CD14-positive monocyte (primary cell): ENCODE measurements at regions not wholly inside any gene's neighbourhood (a gene's known extent, or its start where the extent isn't known, plus 50 kb on each side); places are given as distances from the start of the nearest gene placed in this dataset.
A peak's percentile ranks its signal among the peaks of the same experiment; 100 is the strongest.

ENCODE experiments used
- DNase-seq, 3 donors: peaks; one replicate each; pipeline ENCODE4 v3.0.0-alpha.2; 2011 to 2022
- H2AFZ ChIP-seq: 2 replicates; pipeline ENCODE4 v1.6.0; 2012; ENCODE audit warnings: mild to moderate bottlenecking, low read depth, low read length, inconsistent platforms; ENCODE audit not compliant: insufficient read depth, poor library complexity, severe bottlenecking
- H3K27ac ChIP-seq, 2 donors: 1 replicate in 1 of 2; 2 replicates in 1 of 2; pipeline ENCODE4 v1.5.1; 2012 to 2013; ENCODE audit warnings: low read length in 2 of 2, control low read depth in 1 of 2, inconsistent platforms in 1 of 2, low read depth in 1 of 2, mild to moderate bottlenecking in 1 of 2
- H3K27me3 ChIP-seq, 2 donors: one replicate each; pipeline versions ENCODE4 v1.6.0 to v1.6.1; 2011 to 2013; ENCODE audit warnings: low read length in 2 of 2; ENCODE audit not compliant: control insufficient read depth in 2 of 2, insufficient read depth in 2 of 2
- H3K36me3 ChIP-seq, 2 donors: replicated peaks in 1 of 2; 1 replicate in 1 of 2; 2 replicates in 1 of 2; pipeline versions ENCODE4 v1.5.1 to v1.6.1; 2012 to 2013; ENCODE audit warnings: low read length in 2 of 2, control low read depth in 1 of 2, inconsistent platforms in 1 of 2, mild to moderate bottlenecking in 1 of 2; ENCODE audit not compliant: insufficient read depth in 2 of 2, control insufficient read depth in 1 of 2
- H3K4me1 ChIP-seq, 2 donors: 1 replicate in 1 of 2; 2 replicates in 1 of 2; pipeline versions ENCODE4 v1.5.1 to v1.6.1; 2012 to 2013; ENCODE audit warnings: low read length in 2 of 2, control low read depth in 1 of 2, inconsistent platforms in 1 of 2, mild to moderate bottlenecking in 1 of 2, moderate library complexity in 1 of 2; ENCODE audit not compliant: insufficient read depth in 2 of 2, control insufficient read depth in 1 of 2
- H3K4me2 ChIP-seq: replicated peaks from 2 replicates; pipeline ENCODE3; 2012; ENCODE audit warnings: low read length, moderate library complexity, mild to moderate bottlenecking; ENCODE audit not compliant: poor library complexity, severe bottlenecking; ENCODE audit errors: extremely low read depth
- H3K4me3 ChIP-seq, 3 experiments: fragments of 200-600 bp in 1 of 3; sonication (generic) in 1 of 3; replicated peaks in 1 of 3; 1 replicate in 2 of 3; 2 replicates in 1 of 3; pipeline ENCODE4 v1.5.1; 2011 to 2013; ENCODE audit warnings: low read length in 3 of 3, mild to moderate bottlenecking in 3 of 3, control low read depth in 2 of 3, low read depth in 2 of 3, inconsistent platforms in 1 of 3, moderate library complexity in 1 of 3
- H3K79me2 ChIP-seq: 2 replicates; pipeline ENCODE4 v1.6.0; 2012; ENCODE audit warnings: mild to moderate bottlenecking, control low read depth, inconsistent platforms, low read length, moderate library complexity; ENCODE audit not compliant: insufficient read depth
- H3K9ac ChIP-seq: 2 replicates; pipeline ENCODE4 v1.6.0; 2017; ENCODE audit warnings: low read length, mild to moderate bottlenecking; ENCODE audit not compliant: insufficient read depth, poor library complexity, severe bottlenecking
- H3K9me3 ChIP-seq, 2 donors: replicated peaks in 1 of 2; 1 replicate in 1 of 2; 2 replicates in 1 of 2; pipeline versions ENCODE4 v1.5.1 to v1.6.1; 2012 to 2013; ENCODE audit warnings: low read length in 2 of 2, control low read depth in 1 of 2; ENCODE audit not compliant: control insufficient read depth in 1 of 2, insufficient read depth in 1 of 2
- H4K20me1 ChIP-seq: 2 replicates; pipeline ENCODE4 v1.6.0; 2012; ENCODE audit warnings: mild to moderate bottlenecking, low read length, control low read depth, moderate library complexity; ENCODE audit not compliant: insufficient read depth
- H3K27ac Mint-ChIP-seq, 7 donors: one replicate each; pipeline ENCODE4 v1.8.0; 2020; ENCODE audit warnings: mild to moderate bottlenecking in 7 of 7, mixed read lengths in 7 of 7, moderate library complexity in 6 of 7, inconsistent platforms in 2 of 7
- H3K27me3 Mint-ChIP-seq, 3 donors: one replicate each; pipeline ENCODE4 v1.8.0; 2021 to 2022; ENCODE audit warnings: low read depth in 3 of 3, mild to moderate bottlenecking in 3 of 3, mixed read lengths in 3 of 3, moderate library complexity in 3 of 3, inconsistent platforms in 1 of 3
- H3K36me3 Mint-ChIP-seq, 2 donors: one replicate each; pipeline ENCODE4 v1.8.0; 2020; ENCODE audit warnings: mixed read lengths in 2 of 2, inconsistent platforms in 1 of 2, mild to moderate bottlenecking in 1 of 2
- H3K4me1 Mint-ChIP-seq: one replicate; pipeline ENCODE4 v1.8.0; 2020; ENCODE audit warnings: mild to moderate bottlenecking, mixed read lengths
- H3K4me3 Mint-ChIP-seq, 2 donors: one replicate each; pipeline ENCODE4 v1.8.0; 2020; ENCODE audit warnings: mild to moderate bottlenecking in 2 of 2, mixed read lengths in 2 of 2, moderate library complexity in 1 of 2
- H3K9me3 Mint-ChIP-seq, 7 donors: one replicate each; pipeline ENCODE4 v1.8.0; 2020 to 2022; ENCODE audit warnings: mixed read lengths in 7 of 7, mild to moderate bottlenecking in 6 of 7, moderate library complexity in 6 of 7, inconsistent platforms in 2 of 7
- WGBS: methylation state at CpG from one replicate; pipeline ENCODE4 v1.1.5; 2013; ENCODE audit warnings: missing lambda C conversion rate; ENCODE audit not compliant: insufficient coverage; 5-methylcytosine and 5-hydroxymethylcytosine counted together
- intact Hi-C, 2 donors: fragments of 100-400 bp; cut with micrococcal nuclease; formaldehyde crosslinking; loops; one replicate each; pipeline versions ENCODE4 v1.15.0 to v1.15.1; 2023
- TF ChIP-seq, protein P1 (sequence below): fragments of 200-600 bp; IDR thresholded peaks from one replicate; pipeline ENCODE4 v1.8.0; 2022; ENCODE audit warnings: antibody characterized with exemption, mild to moderate bottlenecking

- Histone ChIP-seq H4K20me1 (no peaks in the 10 kb centered on the region), H3K27ac (no peak overlapping the region), H2AFZ (peak overlapping the region; percentile 81), H3K4me2 (peak overlapping the region; percentile 73), H3K27me3 (no peaks in the 10 kb centered on the region), H3K4me3 (peak overlapping the region; percentile 15 to 67 (median 29)), H3K9me3 (no peaks in the 10 kb centered on the region), H3K4me1 (peaks cover 13% of the 10 kb centered on the region in 2 donors), H3K9ac (peak overlapping the region; percentile 45), H3K79me2 (no peaks in the 10 kb centered on the region), H3K36me3 (no peaks in the 10 kb centered on the region)
- peak overlapping the region in 3 of 7 donors; percentile 27 to 58 (median 54) for H3K27ac Mint-ChIP-seq
- TF ChIP-seq, protein P1, sequence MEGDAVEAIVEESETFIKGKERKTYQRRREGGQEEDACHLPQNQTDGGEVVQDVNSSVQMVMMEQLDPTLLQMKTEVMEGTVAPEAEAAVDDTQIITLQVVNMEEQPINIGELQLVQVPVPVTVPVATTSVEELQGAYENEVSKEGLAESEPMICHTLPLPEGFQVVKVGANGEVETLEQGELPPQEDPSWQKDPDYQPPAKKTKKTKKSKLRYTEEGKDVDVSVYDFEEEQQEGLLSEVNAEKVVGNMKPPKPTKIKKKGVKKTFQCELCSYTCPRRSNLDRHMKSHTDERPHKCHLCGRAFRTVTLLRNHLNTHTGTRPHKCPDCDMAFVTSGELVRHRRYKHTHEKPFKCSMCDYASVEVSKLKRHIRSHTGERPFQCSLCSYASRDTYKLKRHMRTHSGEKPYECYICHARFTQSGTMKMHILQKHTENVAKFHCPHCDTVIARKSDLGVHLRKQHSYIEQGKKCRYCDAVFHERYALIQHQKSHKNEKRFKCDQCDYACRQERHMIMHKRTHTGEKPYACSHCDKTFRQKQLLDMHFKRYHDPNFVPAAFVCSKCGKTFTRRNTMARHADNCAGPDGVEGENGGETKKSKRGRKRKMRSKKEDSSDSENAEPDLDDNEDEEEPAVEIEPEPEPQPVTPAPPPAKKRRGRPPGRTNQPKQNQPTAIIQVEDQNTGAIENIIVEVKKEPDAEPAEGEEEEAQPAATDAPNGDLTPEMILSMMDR, result no peak
- peaks cover 0 to 2% (median 0%) of the 10 kb centered on the region in 7 donors for H3K9me3 Mint-ChIP-seq
- WGBS, result 11% methylated on average over 7 of the region's 23 CpGs
- H3K36me3 Mint-ChIP-seq, result no peaks in the 10 kb centered on the region
- H3K4me1 Mint-ChIP-seq, result peaks cover 15% of the 10 kb centered on the region
- intact Hi-C loops, result no loop called here
- no peak for DNase-seq
- peaks cover 0 to 3% (median under 1%) of the 10 kb centered on the region in 3 donors for H3K27me3 Mint-ChIP-seq
- peak overlapping the region; percentile 74 to 88 for H3K4me3 Mint-ChIP-seq
These were observed 125.9 kb upstream of the ESR1 start for GRCh38 chr6:151681433-151682059.

GRCh38 chr6:151682251-151682650 lies 125.2 kb upstream of the ESR1 start:
- Histone ChIP-seq H3K4me3 (no peak overlapping the region), H3K27ac (no peak overlapping the region), H4K20me1 (no peaks in the 10 kb centered on the region), H3K4me2 (peak overlapping the region; percentile 73), H3K9me3 (no peaks in the 10 kb centered on the region), H3K9ac (no peak overlapping the region), H3K4me1 (peaks cover 13% of the 10 kb centered on the region in 2 donors), H3K27me3 (no peaks in the 10 kb centered on the region), H2AFZ (peak overlapping the region; percentile 81), H3K36me3 (no peaks in the 10 kb centered on the region), H3K79me2 (no peaks in the 10 kb centered on the region)
- TF ChIP-seq, protein P1, result no peak
- no peaks in the 10 kb centered on the region for H3K36me3 Mint-ChIP-seq
- H3K27ac Mint-ChIP-seq, result no peak overlapping the region
- no peak overlapping the region for H3K4me3 Mint-ChIP-seq
- H3K9me3 Mint-ChIP-seq, result peaks cover 0 to 2% (median 0%) of the 10 kb centered on the region in 7 donors
- 60% methylated on average over 1 of the region's 3 CpGs for WGBS
- peaks cover 0 to 3% (median 0%) of the 10 kb centered on the region in 3 donors for H3K27me3 Mint-ChIP-seq
- intact Hi-C loops, result no loop called here
- peaks cover 15% of the 10 kb centered on the region for H3K4me1 Mint-ChIP-seq
- no peak for DNase-seq
